NK-92 treated with Interleukin-12 subunit alpha and Interleukin-12 subunit beta, amount 100 ng/mL, for 24 hours (cell line): ENCODE measurements at regions not wholly inside any gene's neighbourhood (a gene's known extent, or its start where the extent isn't known, plus 50 kb on each side); places are given as distances from the start of the nearest gene placed in this dataset.

Experiments used
- DNase-seq: peaks from one replicate; lab custom pipeline; 2025; lab: John Stamatoyannopoulos, UW

DNA sequence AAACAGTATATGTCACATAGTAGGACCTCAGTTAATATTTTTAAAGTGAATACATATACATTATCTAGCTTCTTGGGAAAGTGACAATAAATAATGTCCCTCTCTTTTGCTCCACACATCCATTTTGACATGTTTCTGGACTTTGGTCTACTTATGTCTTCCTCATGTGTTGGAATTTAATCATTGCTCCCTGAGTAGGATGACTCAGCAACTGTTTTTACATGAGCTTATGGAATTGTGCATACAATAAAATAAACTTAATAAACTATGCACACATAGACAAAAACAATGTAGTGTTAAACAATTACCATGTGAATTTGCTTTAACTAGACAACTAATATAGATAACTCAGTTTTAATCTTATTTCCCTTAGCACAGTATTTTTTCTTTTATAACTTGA is 503.8 kb downstream of the TFAP2B start:
- no peak for DNase-seq

DNA sequence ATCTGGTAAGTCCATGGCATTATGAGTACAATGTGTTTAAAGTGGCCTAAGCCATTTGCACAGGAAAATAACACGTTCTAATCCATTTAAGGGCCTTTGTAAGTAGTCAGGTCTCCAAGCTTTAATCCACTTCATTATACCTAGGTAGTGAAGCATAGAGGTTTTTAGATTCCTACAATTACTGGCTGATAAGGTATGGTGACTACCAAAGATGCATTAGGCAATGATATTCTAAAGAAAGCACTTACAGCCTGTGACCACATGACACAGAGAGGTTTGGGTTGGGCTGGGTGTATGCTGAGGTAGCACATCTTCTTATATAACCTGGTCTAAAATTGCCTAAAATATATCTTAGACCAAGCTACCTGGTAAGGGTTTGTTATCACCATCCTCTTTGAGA is 504.4 kb downstream of the TFAP2B start:
- no peak for DNase-seq

DNA sequence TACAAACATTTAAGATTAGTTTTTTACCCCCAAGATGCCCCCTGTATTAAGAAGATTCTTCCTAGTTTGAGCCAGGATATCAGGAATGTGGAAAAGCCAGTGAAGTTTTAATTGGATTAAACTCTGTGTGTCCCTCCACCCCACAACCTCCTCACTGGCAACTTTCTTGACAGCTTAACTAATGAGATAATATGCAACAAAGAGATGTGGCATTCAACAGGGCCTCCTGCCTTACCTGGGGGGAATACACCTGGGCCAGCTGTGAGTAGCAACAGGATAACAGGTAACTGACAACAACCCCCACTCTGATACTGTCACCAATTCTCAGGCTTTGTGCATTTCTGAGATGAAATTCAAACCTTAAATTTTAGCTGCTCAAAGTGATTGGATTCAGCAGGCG is 512.3 kb downstream of the TFAP2B start:
- DNase-seq: no peak

DNA sequence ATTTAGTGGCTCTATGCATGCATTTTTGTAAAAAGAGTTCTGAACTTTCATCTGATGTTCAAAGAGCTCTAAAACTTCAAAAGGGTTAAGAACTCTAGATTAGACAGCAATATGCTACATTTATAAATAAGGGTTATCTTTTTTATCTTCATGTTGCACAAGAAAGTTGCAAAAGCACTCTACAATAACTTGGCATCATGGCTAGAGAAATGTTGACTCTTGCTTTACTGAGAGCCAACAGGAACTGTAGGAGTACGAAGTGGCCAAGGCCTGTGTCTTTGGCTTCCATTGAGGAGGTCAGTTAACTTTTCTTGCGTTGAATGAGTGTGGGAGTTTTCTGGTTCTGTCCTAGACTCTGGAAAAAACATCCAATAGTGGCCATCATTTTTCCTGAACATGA is 516.9 kb downstream of the TFAP2B start:
- DNase-seq: no peak

DNA sequence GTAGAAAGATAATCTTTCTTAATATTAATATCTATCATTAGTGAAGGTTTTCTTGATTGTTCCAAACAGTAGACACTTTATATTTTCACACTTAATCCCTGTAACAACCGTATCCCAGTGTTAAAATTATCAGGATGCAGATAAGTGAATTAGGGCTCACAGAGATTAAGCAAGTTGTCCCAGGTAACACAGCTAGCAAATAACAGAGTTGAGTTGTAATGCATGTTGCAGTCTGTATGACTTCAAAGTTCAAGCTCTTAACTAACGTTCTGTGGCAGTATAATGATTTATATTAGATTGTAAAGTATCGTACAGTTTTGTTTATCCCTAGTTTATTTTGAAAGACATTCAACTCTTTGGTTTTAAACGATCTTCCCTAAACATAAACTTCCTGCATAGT is 517.5 kb downstream of the TFAP2B start:
- DNase-seq: no peak

DNA sequence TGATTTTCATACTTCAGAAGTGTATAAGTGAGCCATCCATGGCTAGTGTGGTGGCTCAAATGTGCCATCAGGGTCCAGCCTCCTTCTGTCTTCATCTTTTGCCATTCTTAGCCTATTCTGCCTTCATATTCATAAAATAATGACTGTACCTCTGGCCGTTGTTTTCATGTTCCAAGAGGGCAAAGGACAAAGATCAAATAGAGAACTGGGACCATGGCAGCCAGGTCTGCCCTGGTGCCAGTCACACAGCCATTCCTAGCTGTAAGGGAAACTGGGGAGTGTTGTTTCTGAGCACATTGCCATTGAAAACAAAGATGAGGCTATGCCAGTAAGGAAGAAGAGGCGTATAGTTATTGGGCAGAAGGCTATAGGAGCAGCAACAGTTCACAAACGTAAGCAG is 518.6 kb downstream of the TFAP2B start:
- DNase-seq: no peak

DNA sequence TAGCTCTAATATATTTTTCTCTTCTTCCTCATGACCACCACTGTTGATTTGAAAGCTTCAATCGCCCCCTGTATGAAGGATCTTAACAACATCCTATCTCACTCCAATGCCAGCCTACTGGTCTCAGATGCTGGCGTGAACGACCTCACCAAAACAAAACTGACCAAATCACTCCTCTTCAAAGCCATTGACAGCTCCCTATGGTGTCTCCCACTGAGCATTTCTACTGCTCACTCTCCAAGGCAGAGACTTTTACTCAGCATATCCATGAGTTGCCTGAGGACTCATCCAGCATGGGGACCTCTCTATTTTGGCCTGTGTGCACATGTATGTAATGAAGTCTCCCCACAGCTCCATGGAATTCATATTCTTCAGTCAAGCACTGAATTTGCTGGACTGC is 520.4 kb downstream of the TFAP2B start:
- DNase-seq: no peak

DNA sequence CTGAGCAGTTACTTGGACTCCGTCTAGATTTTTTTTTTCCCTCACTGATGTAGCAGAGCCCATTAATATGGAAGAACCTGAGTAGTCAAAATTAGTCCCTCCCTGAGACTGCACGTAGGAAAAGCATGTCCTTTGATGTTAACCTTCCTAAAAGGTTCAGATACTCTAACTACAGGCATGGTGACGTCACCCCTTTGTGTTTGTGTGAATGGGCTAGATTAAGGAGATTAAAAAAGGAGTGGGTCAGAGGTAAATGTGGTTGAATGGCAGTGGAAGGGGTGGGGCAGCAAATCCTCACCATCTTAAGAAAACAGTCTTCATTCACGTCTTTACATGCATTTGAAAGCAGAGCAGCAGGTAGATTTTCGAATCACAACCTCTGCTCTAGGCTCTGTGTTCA is 521.1 kb downstream of the TFAP2B start:
- no peak for DNase-seq

DNA sequence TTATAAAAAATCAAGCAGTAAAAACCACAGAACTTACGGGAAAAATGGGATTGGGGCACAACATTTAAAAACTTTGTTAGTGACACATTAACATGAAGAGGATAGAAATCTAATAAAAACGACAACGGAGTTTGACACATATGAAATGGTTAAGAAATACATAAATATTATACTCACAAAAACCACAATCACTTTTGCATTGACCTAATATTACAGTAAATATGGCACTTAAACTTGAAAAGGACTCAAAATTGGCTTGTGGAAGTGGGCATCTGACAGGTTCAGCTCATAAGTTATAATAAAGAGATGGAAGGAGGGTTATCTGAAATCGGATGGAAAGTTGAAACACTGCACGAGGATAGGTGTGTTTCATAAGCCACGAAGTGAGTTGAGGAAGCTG is 523.7 kb downstream of the TFAP2B start:
- DNase-seq: no peak

DNA sequence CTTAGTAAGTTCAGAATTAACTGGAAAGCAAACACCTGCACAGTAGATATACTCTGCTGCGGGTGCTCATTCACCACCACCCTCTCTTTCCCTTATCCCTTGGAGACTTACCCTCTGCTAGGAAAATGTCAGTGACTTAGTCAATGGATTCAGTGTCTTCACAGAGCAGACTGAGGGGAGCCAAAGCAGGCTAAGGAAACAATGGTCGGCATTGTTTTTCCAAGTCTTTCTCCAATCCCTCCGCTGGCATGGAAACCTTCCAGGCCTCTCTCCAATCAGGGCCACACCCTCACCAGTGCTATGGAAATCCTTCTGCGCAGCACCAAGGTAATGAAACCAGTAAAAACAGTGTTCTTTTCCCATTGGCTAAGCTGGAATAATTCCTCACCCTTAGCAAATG is 531.2 kb downstream of the TFAP2B start:
- DNase-seq: no peak

DNA sequence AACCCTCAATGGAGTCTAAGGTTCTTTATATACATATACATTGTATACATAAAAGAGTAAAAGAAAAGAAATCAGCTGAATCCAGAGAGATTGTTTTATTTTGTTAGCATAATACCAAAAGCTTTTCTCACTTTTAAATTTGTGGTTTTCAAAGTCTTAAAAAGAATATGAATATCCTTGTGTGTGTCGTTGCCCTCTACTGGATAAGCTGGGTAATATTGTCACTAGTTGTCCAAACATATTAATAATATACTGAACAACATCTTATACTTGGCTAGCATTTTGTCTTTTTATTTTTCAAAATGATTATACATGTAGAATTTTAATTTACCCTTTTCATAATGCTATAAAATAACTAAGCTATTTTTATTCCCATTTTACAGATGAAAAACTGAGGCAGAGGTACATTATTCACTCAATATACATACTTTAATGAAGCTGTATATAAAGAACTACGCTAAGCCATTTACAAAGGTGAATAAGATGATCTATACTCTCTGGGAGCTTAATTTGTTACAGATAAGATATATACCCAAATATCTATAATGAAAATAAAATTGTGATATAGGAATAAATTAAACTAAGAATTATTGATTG is 531.7 kb downstream of the TFAP2B start:
- no peak for DNase-seq

DNA sequence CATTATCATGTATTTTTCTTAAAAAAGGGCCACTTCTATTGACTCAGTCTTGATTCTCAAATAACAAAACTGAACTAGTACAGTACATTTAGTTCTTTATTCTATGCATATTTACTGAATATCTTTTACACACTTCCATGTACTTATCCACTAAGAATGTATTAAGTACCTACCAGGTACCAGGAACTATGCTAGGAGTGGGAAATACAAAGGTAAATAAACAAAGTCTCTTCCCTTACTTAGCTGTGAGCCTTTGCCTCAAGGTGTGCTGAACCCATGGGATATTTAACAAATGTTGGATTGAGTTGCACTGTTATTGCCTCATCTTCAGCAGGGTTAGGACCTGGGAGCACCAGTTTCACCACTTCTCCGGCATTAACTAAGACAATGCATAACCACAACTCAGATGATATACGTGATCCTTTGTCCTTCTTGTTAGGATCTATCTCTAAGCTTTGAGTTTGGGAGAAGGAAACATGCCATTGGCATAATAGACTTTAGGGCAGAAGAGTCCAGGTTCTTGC is 533.9 kb downstream of the TFAP2B start:
- no peak for DNase-seq

DNA sequence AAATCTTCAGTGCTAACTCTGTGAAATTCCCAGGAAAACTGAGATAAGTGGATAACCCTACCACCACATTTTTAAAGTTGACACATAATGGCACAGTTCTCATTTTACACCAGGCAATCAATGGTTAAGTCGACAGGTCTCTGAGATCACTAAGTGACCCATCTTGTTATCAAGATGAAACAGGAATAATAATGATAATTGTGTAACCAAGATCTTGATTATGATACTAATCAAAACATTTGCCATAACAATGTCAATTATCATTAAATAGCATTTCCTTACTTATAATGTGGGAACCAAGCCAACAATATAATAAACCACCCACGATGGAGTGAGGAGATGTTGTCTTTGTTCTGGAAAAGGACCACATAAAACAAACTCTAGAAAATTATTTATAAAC is 541.6 kb downstream of the TFAP2B start:
- no peak for DNase-seq

DNA sequence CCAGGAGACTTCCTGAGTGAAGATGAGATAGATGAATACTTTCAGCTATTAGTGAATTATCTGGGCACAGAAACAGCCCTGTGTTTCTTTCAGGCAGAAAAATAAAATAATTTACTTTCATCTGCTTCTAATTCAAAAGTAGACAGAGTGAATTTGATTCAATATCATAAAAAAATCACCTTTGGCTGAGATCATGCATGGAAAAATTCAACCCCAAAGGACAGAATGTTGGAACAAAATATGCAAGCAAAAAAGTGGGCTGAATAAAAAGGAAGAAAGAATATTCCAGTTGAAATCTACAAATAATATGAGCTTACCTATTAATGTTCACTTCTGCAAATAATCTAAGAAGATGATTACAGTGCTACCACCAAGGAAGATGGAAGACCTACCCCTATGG is 546.9 kb downstream of the TFAP2B start:
- no peak for DNase-seq

DNA sequence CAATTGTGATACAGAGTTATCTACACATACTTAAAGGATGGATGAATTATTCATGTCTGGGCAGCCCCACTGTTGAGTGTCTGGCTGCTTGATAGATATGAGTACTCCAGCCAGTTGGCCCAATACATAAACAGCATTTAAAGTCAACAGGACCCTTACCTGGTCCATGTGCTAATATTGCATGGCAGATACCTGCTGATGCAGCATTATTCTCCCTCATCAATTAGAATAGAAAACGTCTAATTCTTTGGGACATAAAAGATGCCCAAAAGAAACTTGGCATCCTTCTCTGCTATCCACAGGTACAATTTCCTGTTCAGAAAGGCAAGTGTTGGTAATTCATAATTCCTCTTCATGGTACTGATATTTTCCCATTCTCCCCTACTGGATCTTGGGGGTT is 550.8 kb downstream of the TFAP2B start:
- no peak for DNase-seq

DNA sequence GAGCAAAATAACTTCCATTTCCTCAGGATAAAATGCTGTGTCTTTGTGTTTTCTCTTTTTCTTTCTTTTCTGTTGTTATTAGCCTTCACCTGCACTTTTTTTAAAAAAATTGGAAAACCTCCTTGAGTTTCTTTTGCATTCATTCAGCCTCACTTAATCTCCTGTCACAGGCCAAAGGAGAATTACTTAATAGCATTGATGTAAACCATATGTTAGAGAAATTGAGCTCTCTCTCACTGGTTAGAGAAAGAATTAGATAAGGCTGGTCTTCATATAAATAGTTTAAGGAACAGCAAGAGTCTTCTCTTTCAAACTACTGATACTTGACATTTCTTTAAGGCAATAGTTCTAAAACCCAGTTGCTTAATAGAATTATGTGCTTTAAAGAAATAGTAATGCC is 564.2 kb downstream of the TFAP2B start:
- DNase-seq: no peak

DNA sequence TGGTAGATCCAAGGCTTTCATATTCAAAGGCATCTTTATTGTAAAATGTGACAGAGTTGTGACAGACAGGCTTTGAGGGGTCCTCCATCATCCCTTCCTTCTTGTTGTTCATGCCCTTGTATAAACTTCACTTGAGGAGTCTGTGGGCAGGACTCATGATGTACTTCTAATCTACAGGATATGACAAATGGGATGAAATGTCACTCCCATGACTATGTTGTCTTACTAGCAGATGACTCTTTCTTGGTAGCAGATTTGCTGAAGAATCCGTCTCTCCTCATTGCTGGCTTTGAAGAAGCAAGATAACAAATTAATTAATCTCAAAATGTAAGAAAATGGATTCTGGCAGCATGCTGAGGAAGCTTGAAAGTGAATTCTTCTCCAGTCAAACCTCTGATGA is 566.1 kb downstream of the TFAP2B start:
- no peak for DNase-seq

DNA sequence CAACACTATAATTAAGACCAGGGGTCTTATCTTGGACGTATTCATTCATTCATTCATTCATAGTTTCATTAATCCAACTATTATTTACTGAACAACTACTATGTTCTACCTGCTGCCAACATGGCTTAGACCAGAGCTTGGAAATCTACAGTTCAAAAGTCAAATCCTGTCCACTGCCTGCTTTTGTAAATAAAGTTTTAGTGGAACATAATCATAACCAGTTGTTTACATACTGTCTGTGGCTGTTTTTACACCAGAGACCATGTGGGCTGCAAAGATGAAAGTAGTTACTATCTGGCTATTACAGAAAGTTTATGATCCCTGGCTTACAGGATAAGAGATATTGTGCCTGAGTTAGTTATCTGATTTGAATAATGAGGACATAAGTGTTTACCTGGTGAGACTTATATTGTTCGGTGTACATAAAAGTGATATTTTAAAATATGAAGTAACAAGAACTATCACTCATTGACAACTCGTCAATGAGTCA is 567.7 kb downstream of the TFAP2B start:
- DNase-seq: no peak

DNA sequence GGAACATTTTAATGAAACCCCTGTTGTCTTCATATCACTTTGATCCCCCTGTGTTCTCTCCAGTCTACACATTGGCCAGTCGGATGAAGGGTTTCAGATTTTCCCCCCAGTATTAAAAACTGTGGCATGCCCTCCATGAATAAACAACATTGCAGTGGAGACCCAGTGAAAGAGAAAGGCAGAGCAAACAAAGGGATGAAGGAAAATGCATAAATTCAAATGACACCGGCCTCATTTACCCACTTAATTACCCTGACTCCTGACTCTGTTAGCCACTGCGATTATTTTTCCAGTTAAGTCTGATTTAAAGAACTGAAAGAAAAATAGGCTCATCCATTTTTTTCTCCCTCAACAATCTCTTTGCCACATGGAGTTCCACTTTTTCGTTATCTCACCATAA is 569.2 kb downstream of the TFAP2B start:
- no peak for DNase-seq

DNA sequence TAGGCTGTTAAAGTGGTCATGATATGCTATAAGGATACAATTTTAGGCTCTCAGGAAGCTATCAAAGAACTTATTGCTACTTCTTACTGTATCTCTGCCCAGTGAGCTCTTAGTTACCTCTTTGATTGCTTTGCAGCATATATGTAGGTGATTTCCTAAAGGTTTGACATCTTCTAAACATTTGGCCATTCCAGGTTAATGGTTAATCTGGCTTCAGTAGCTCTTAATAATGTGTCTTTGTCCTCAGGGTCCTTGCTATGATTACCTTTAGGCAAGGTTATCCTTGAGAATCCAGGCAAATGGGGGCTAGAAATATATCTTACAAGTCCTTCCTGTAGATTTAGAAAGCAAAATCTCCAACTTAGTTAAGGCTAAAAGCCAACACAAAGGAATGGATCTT is 575.4 kb downstream of the TFAP2B start:
- no peak for DNase-seq

DNA sequence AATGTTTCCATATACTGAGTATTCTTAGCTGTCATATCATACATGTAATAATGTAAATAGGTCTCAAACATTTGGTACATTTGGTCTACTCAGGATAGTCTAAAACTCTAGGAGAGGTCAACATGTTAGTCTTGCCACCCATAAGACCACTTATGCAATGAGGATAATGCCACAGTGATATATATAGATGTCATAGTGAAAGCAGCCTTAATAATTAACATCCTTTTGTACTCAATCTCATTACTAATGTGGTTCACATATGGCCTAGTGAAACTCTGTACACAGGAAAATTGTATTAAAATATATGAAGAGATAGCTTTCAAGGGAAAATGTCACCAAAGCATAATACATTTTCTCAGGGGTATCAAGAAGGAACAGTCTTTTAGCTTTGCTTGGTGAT is 577.9 kb downstream of the TFAP2B start:
- DNase-seq: no peak

DNA sequence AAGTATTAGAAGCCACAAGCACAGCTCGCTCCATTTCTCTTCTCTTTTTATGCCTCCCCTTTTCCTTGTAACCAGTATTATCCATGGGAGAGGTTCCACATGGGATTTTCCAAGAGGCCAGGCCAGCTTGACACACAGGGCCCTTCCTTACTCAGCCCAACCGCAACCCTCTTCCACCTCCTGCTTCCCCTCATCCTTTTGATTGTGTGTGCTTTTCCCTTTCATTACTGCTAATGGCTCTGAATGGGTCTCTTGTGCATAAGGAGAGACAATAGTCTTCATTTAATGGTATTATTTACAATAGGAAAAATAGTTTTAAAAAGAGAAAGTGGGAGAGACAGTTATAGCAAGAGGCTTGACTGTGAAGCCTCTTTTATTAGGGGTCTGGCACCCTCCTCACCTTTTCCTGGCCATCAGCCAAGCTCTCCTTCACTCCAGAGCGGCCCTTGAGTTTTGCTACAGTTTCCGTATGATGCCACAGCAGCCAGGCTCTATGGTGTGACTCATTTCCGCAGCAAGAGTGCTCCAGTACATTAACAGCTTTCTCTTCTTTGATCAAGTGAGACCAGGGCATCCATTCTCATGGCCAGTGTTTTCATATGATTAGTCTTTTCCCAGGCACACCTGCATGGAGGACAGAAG is 579.5 kb downstream of the TFAP2B start:
- peak; percentile 19 for DNase-seq

DNA sequence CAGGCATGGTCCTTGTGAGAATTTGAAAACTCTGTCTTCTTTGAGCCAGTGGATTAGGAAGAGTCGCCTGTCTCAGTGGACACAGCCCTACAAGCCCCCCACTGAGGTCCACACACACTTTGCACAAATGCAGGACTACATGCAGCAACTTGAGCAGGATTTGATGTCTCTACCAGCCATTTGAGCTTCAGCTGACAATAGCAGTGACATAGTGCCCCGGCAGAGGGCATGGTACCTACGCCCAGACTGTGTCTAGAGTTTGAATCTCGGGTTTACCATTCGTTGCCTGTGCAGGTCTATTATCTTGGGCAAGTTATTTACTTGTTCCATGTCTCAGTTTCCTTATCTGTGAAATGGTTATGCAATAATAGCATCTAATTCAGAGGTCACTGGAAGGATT is 580.1 kb downstream of the TFAP2B start:
- no peak for DNase-seq

DNA sequence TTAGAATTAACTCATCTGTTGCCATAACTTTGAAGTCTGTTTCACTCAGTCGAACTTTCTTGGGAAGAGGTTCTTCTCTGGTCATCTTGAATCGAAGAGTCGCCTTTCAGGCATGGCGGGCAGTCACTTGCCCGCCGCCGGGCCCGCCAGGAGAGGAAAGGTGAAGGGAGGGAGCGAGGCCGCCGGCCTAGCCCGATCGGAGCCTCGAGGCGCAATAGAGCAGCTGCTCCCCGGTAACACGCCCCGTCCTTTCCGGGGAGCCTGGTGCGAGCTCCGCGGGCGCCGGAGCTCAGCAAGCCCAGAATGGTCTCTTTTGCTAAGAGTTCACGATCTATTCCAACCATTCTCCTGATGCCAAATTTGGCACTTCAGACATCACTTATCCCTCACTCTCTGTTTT is 591.8 kb downstream of the TFAP2B start:
- no peak for DNase-seq
